ENCODE measurements at regions not wholly inside any gene's neighbourhood (a gene's known extent, or its start where the extent isn't known, plus 50 kb on each side); places are given as distances from the start of the nearest gene placed in this dataset.

GRCh38 chr2:145740302-145740701 lies 1220.4 kb upstream of the ZEB2 start:
- no peaks in the 10 kb centered on the region for H3K36me3 ChIP-seq
- TF ChIP-seq, protein P1, sequence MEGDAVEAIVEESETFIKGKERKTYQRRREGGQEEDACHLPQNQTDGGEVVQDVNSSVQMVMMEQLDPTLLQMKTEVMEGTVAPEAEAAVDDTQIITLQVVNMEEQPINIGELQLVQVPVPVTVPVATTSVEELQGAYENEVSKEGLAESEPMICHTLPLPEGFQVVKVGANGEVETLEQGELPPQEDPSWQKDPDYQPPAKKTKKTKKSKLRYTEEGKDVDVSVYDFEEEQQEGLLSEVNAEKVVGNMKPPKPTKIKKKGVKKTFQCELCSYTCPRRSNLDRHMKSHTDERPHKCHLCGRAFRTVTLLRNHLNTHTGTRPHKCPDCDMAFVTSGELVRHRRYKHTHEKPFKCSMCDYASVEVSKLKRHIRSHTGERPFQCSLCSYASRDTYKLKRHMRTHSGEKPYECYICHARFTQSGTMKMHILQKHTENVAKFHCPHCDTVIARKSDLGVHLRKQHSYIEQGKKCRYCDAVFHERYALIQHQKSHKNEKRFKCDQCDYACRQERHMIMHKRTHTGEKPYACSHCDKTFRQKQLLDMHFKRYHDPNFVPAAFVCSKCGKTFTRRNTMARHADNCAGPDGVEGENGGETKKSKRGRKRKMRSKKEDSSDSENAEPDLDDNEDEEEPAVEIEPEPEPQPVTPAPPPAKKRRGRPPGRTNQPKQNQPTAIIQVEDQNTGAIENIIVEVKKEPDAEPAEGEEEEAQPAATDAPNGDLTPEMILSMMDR (IDR thresholded peaks at IDR 0.05; ENCODE audit: low read depth, low read length) = no peak
- no peaks in the 10 kb centered on the region for H3K9me3 ChIP-seq (ENCODE audit: severe bottlenecking)
- H3K4me3 ChIP-seq (ENCODE audit: low read depth, low read length) = no peak overlapping the region
- H3K27ac ChIP-seq = no peak overlapping the region
- H3K27me3 ChIP-seq (ENCODE audit: insufficient read depth, low read depth, severe bottlenecking) = no peaks in the 10 kb centered on the region
- no peak for DNase-seq

GRCh38 chr2:145739681-145740080 lies 1219.8 kb upstream of the ZEB2 start:
- no peak overlapping the region for H3K4me3 ChIP-seq (ENCODE audit: low read depth, low read length)

DNA sequence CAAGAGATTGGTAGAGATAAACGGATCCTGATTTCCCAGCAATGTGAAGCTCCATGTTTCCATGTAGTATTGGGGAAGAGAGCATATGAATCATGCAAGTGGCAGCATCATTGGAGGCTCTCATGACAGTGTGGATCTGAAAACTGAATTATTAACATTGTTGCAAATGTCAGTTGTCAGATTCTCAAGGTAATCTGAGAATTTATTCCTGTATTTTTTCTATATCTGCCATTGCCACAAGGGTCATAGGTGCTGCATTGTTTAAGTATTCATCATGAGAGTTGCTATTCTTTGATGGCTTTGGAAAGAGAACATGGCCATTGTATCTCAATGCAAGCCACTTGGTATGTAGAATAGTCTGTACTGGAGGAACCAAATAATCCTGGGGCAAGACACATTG lies 1217.0 kb upstream of the ZEB2 start:
- Histone ChIP-seq H3K27me3 (ENCODE audit: insufficient read depth, low read depth, severe bottlenecking) (no peaks in the 10 kb centered on the region), H3K36me3 (no peaks in the 10 kb centered on the region), H3K27ac (no peak overlapping the region), H3K4me3 (ENCODE audit: low read depth, low read length) (no peak overlapping the region), H3K9me3 (ENCODE audit: severe bottlenecking) (no peaks in the 10 kb centered on the region)
- no peak for DNase-seq
- TF ChIP-seq, protein P1 (IDR thresholded peaks at IDR 0.05; ENCODE audit: low read depth, low read length) = no peak

More at GRCh38 chr2:145739681-145740080, 1219.8 kb upstream of the ZEB2 start:
- TF ChIP-seq, protein P1 (IDR thresholded peaks at IDR 0.05; ENCODE audit: low read depth, low read length) = no peak
- H3K27ac ChIP-seq = no peak overlapping the region
- no peaks in the 10 kb centered on the region for H3K9me3 ChIP-seq (ENCODE audit: severe bottlenecking)
- H3K36me3 ChIP-seq = no peaks in the 10 kb centered on the region
- no peak for DNase-seq
- H3K27me3 ChIP-seq (ENCODE audit: insufficient read depth, low read depth, severe bottlenecking) = no peaks in the 10 kb centered on the region

DNA sequence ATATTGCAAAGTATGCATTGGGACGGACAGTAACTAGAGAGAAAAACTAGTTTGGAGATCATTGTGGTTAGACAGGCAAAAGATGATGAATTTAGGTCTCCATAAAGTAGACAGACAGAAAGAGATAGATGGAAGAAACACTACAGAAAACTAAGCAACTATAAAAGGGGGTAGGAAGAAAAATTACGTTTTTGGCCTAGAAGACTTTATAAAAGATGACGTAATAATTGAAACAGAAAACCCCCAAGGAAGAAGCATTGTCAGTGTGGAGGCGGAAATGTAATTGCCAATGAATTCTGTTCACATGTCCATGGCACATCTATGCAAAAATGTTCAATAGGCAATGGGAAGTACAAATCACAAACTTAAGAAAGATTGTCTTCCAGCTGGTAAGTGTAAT lies 1211.5 kb upstream of the ZEB2 start:
- Histone ChIP-seq H3K27ac (no peak overlapping the region), H3K4me3 (ENCODE audit: low read depth, low read length) (no peak overlapping the region), H3K36me3 (no peaks in the 10 kb centered on the region), H3K9me3 (ENCODE audit: severe bottlenecking) (no peaks in the 10 kb centered on the region), H3K27me3 (ENCODE audit: insufficient read depth, low read depth, severe bottlenecking) (no peaks in the 10 kb centered on the region)
- TF ChIP-seq, protein P1 (IDR thresholded peaks at IDR 0.05; ENCODE audit: low read depth, low read length) = no peak
- no peak for DNase-seq

GRCh38 chr2:145729993-145730770 lies 1210.3 kb upstream of the ZEB2 start:
- Histone ChIP-seq H3K27ac (no peak overlapping the region), H3K4me3 (ENCODE audit: low read depth, low read length) (no peak overlapping the region), H3K9me3 (ENCODE audit: severe bottlenecking) (no peaks in the 10 kb centered on the region), H3K36me3 (no peaks in the 10 kb centered on the region), H3K27me3 (ENCODE audit: insufficient read depth, low read depth, severe bottlenecking) (no peaks in the 10 kb centered on the region)
- TF ChIP-seq, protein P1 (IDR thresholded peaks at IDR 0.05; ENCODE audit: low read depth, low read length) = no peak
- no peak for DNase-seq

GRCh38 chr2:145729481-145729880 lies 1209.6 kb upstream of the ZEB2 start:
- Histone ChIP-seq H3K27me3 (ENCODE audit: insufficient read depth, low read depth, severe bottlenecking) (no peaks in the 10 kb centered on the region), H3K4me3 (ENCODE audit: low read depth, low read length) (no peak overlapping the region), H3K27ac (no peak overlapping the region), H3K9me3 (ENCODE audit: severe bottlenecking) (no peaks in the 10 kb centered on the region), H3K36me3 (no peaks in the 10 kb centered on the region)
- DNase-seq = no peak
- TF ChIP-seq, protein P1 (IDR thresholded peaks at IDR 0.05; ENCODE audit: low read depth, low read length) = no peak

All from WERI-Rb-1 (cell line).